ENCODE measurements at regions not wholly inside any gene's neighbourhood (a gene's known extent, or its start where the extent isn't known, plus 50 kb on each side); places are given as distances from the start of the nearest gene placed in this dataset.

GRCh38 chr9:86733929-86734328 is 213.4 kb downstream of the GAS1 start:
- H3K36me3 ChIP-seq (ENCODE audit: control insufficient read depth, insufficient read depth, low read length) = no peaks in the 10 kb centered on the region
- 0% methylated on average over 5 of the region's 6 CpGs for WGBS (ENCODE audit: insufficient coverage, low coverage, missing lambda C conversion rate)
- in situ Hi-C loops (cut with MboI) = no loop called here

More at GRCh38 chr9:86733929-86734328, 213.4 kb downstream of the GAS1 start:
- ATAC-seq (no peak), FAIRE-seq (no peak), DNase-seq (ENCODE audit: extremely low read depth in 1 of 4, low spot score in 3 of 4) (no peak)
- no peaks in the 10 kb centered on the region for H3K9me1 ChIP-seq (ENCODE audit: control insufficient read depth, insufficient read depth, low read length)
- no peak overlapping the region for H3K4me2 ChIP-seq (ENCODE audit: insufficient read depth, low read length)
- no peak overlapping the region for H3K9ac ChIP-seq (ENCODE audit: insufficient read depth in 1 of 2, low read depth in 2 of 2, low read length in 2 of 2)
- no peaks in the 10 kb centered on the region for H3K9me3 ChIP-seq (replicated peaks; ENCODE audit: control insufficient read depth, insufficient read depth, low read depth, low read length)
- no peaks in the 10 kb centered on the region for H3K27me3 ChIP-seq (ENCODE audit: control insufficient read depth in 2 of 2, insufficient read depth in 2 of 2, low read length in 2 of 2)
- H3K79me2 ChIP-seq (ENCODE audit: control insufficient read depth, insufficient read depth, low read length) = no peaks in the 10 kb centered on the region
- H2AFZ ChIP-seq (ENCODE audit: low read depth, low read length) = no peak overlapping the region
- H3K4me1 ChIP-seq (replicated peaks in 1 of 2; ENCODE audit: control insufficient read depth in 2 of 2, insufficient read depth in 2 of 2, low read length in 2 of 2) = no peaks in the 10 kb centered on the region
- H3K4me3 ChIP-seq = no peak overlapping the region
- no peak overlapping the region for H3K27ac ChIP-seq (ENCODE audit: extremely low read depth, low read depth, low read length)
- ChIA-PET POLR2A (interaction anchor here (0.6 kb wide), 1 partner anchor 628 kb away, joined by 5 read pairs; no protein-coding TSS in a partner anchor), CTCF (ENCODE audit: low intra/inter-chr PET ratio) (no interaction called here)
- no peaks in the 10 kb centered on the region for H4K20me1 ChIP-seq (replicated peaks; ENCODE audit: control insufficient read depth, insufficient read depth, low read length)
- no peak for TF ChIP-seq TCF3 (CRISPR knock-in tag; IDR thresholded peaks at IDR 0.05)
- TF ChIP-seq NCOA2 (IDR thresholded peaks at IDR 0.05; ENCODE audit: partially characterized antibody in 2 of 2) = no peak
- no peak for TF ChIP-seq ZC3H11A (IDR thresholded peaks at IDR 0.05; ENCODE audit: low read depth, low read length)
- no peak for TF ChIP-seq ILK (tag; IDR thresholded peaks at IDR 0.05; ENCODE audit: borderline replicate concordance, low read depth)
- TF ChIP-seq EP300 (IDR thresholded peaks at IDR 0.05; ENCODE audit: low read length) = no peak
- TF ChIP-seq THRB (CRISPR knock-in tag; conservative IDR thresholded peaks at IDR 0.05) = no peak
- no peak for TF ChIP-seq ETV6 (IDR thresholded peaks at IDR 0.05; ENCODE audit: borderline replicate concordance in 1 of 2, low read depth in 2 of 2, low read length in 1 of 2)
- TF ChIP-seq ETV6 (CRISPR knock-in tag; IDR thresholded peaks at IDR 0.05; ENCODE audit: borderline replicate concordance) = no peak
- TF ChIP-seq PHB2 (IDR thresholded peaks at IDR 0.05; ENCODE audit: low read depth) = no peak
- TF ChIP-seq CBFB (CRISPR knock-in tag; IDR thresholded peaks at IDR 0.05) = no peak
- no peak for TF ChIP-seq ZNF41 (CRISPR knock-in tag; conservative IDR thresholded peaks at IDR 0.05)
- no peak for TF ChIP-seq FOXA3 (CRISPR knock-in tag; conservative IDR thresholded peaks at IDR 0.05 in 1 of 2, IDR thresholded peaks at IDR 0.05 in 1 of 2)
- TF ChIP-seq ZNF561 (CRISPR knock-in tag; conservative IDR thresholded peaks at IDR 0.05) = no peak
- TF ChIP-seq ZNF174 (CRISPR knock-in tag; IDR thresholded peaks at IDR 0.05) = no peak
- TF ChIP-seq ZHX1 (conservative IDR thresholded peaks at IDR 0.05; ENCODE audit: low read length) = no peak
- intact Hi-C loops (cut with micrococcal nuclease) = no loop called here
- no TSS peak for BruUV-seq (replicated peaks)

Measured in K562 (cell line).